ENCODE measurements at regions not wholly inside any gene's neighbourhood (a gene's known extent, or its start where the extent isn't known, plus 50 kb on each side); places are given as distances from the start of the nearest gene placed in this dataset.

DNA sequence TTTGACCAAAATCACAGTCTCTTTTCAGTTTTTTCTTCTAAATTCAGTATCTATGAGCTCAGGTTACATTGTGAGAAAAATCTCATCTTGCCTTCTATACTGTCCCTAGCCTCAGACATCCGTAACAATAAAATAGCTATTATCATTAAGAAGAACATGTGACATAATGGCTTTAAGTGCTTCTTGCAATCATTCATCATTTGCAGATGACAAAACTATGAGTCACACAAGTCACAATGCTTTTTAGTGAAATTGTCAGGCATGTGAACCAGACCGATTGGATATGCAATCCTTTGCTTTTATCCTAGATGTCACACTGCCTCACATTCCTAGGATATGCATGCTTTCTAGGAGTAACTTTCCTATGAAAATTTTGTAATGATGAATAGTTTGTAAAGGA is 313.1 kb downstream of the SLC6A15 start:
- DNase-seq (ENCODE audit: low read depth) = peak; percentile 3
- in situ Hi-C loops (cut with HindIII; ENCODE audit: low sequenced_read_pairs) = no loop called here
- H3K4me3 ChIP-seq (ENCODE audit: low read depth, low read length) = no peak overlapping the region
- TF ChIP-seq, protein P1, sequence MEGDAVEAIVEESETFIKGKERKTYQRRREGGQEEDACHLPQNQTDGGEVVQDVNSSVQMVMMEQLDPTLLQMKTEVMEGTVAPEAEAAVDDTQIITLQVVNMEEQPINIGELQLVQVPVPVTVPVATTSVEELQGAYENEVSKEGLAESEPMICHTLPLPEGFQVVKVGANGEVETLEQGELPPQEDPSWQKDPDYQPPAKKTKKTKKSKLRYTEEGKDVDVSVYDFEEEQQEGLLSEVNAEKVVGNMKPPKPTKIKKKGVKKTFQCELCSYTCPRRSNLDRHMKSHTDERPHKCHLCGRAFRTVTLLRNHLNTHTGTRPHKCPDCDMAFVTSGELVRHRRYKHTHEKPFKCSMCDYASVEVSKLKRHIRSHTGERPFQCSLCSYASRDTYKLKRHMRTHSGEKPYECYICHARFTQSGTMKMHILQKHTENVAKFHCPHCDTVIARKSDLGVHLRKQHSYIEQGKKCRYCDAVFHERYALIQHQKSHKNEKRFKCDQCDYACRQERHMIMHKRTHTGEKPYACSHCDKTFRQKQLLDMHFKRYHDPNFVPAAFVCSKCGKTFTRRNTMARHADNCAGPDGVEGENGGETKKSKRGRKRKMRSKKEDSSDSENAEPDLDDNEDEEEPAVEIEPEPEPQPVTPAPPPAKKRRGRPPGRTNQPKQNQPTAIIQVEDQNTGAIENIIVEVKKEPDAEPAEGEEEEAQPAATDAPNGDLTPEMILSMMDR (IDR thresholded peaks at IDR 0.05; ENCODE audit: low read depth, low read length, missing control alignments) = no peak

- in situ Hi-C loops (cut with HindIII; ENCODE audit: low sequenced_read_pairs) = no loop called here
- no peak overlapping the region for H3K4me3 ChIP-seq (ENCODE audit: low read depth, low read length)
- TF ChIP-seq, protein P1 (IDR thresholded peaks at IDR 0.05; ENCODE audit: low read depth, low read length, missing control alignments) = no peak
- no peak for DNase-seq (ENCODE audit: low read depth)
These were observed 316.3 kb downstream of the SLC6A15 start for GRCh38 chr12:84596266-84596665.

GRCh38 chr12:84594157-84594556 is 318.4 kb downstream of the SLC6A15 start:
- in situ Hi-C loops (cut with HindIII; ENCODE audit: low sequenced_read_pairs) = no loop called here
- no peak for DNase-seq (ENCODE audit: low read depth)
- TF ChIP-seq, protein P1 (IDR thresholded peaks at IDR 0.05; ENCODE audit: low read depth, low read length, missing control alignments) = no peak
- no peak overlapping the region for H3K4me3 ChIP-seq (ENCODE audit: low read depth, low read length)

DNA sequence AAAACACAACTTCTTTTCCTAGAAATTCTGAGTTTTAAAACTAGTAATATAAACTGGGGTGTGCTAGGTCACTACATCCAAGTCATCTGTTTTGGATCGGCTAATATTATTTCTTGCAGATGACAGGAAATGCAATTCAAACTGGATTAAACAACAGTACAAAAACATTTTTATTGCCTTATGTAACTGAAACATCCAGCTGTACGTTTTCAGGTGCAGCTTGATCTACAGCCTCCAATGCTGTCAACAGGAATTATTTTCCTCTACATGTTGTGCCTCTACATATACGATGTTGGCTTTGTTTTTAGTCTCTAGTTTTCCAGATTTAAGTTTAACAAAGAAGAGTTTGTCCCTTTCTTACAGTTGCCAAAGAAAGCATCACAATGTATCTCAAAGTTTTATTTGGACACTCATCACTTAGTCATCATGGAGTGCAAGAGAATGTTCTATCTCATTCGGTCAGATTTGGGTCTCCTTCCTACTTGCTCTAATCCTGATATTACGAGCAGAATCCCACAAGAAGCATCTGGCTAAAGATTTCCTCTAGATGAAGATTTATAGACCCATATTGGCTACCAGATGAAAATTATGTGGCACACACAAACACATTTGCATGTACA is 326.7 kb downstream of the SLC6A15 start:
- H3K4me3 ChIP-seq (ENCODE audit: low read depth, low read length) = no peak overlapping the region
- in situ Hi-C loops (cut with HindIII; ENCODE audit: low sequenced_read_pairs) = no loop called here
- TF ChIP-seq, protein P1 (IDR thresholded peaks at IDR 0.05; ENCODE audit: low read depth, low read length, missing control alignments) = no peak
- DNase-seq (ENCODE audit: low read depth) = no peak

GRCh38 chr12:84572196-84572595 is 340.4 kb downstream of the SLC6A15 start:
- no peak overlapping the region for H3K4me3 ChIP-seq (ENCODE audit: low read depth, low read length)
- no peak for DNase-seq (ENCODE audit: low read depth)
- in situ Hi-C loops (cut with HindIII; ENCODE audit: low sequenced_read_pairs) = no loop called here
- TF ChIP-seq, protein P1 (IDR thresholded peaks at IDR 0.05; ENCODE audit: low read depth, low read length, missing control alignments) = no peak

GRCh38 chr12:84562331-84562730 is 350.3 kb downstream of the SLC6A15 start:
- DNase-seq (ENCODE audit: low read depth) = no peak
- TF ChIP-seq, protein P1 (IDR thresholded peaks at IDR 0.05; ENCODE audit: low read depth, low read length, missing control alignments) = no peak
- H3K4me3 ChIP-seq (ENCODE audit: low read depth, low read length) = no peak overlapping the region
- in situ Hi-C loops (cut with HindIII; ENCODE audit: low sequenced_read_pairs) = no loop called here

All from astrocyte of the cerebellum (primary cell).